GM23248 (cell line): ENCODE measurements at regions not wholly inside any gene's neighbourhood (a gene's known extent, or its start where the extent isn't known, plus 50 kb on each side); places are given as distances from the start of the nearest gene placed in this dataset.

ENCODE experiments used
- EZH2 ChIP-seq: fragments of 200-600 bp; sonication (generic); IDR thresholded peaks from 2 replicates; pipeline ENCODE4 v1.6.1; 2018; ENCODE audit warnings: antibody characterized with exemption, mild to moderate bottlenecking; ENCODE audit not compliant: insufficient read depth, poor library complexity, severe bottlenecking
- EZH2phosphoT487 ChIP-seq: fragments of 200-600 bp; sonication (generic); IDR thresholded peaks from 2 replicates; pipeline ENCODE4 v1.6.1; 2018; ENCODE audit warnings: antibody characterized with exemption, moderate library complexity, mild to moderate bottlenecking, low read depth; ENCODE audit not compliant: insufficient read depth

DNA sequence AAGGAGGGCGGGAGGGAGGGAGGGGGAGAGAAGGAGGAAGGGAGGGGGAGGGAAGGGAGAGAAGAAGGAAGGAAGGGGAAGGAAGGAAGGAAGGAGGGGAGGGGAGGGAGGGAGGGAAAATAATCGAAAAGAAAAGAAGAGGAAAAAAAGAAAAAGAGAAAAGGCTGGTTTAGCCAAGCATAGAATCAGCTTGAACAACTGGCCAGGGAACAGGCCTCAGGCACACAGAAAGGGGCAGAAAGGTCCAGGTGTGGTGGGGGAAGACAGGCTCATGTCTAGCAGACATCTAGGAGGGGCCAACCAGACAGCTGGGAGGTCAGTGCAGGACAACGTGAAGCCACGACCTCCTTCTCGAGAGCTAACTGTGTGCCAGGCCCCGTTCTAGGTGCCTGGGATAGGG, 141.8 kb downstream of the HSD17B3 start:
- no peak for TF ChIP-seq EZH2phosphoT487
- no peak for TF ChIP-seq EZH2
